HG03135 (cell line): ENCODE measurements at regions not wholly inside any gene's neighbourhood (a gene's known extent, or its start where the extent isn't known, plus 50 kb on each side); places are given as distances from the start of the nearest gene placed in this dataset.
"Not testable (repeated sequence)": the region's sequence is repeated elsewhere in the genome, so short reads cannot be mapped to it uniquely, and the experiment has no call there.

Source experiments
- ATAC-seq: cut with Tn5 transposase; IDR thresholded peaks from one replicate; pipeline ENCODE4 v1.9.1; 2021; ENCODE audit warnings: mild to moderate bottlenecking, moderate library complexity; ENCODE audit not compliant: unreplicated experiment

DNA sequence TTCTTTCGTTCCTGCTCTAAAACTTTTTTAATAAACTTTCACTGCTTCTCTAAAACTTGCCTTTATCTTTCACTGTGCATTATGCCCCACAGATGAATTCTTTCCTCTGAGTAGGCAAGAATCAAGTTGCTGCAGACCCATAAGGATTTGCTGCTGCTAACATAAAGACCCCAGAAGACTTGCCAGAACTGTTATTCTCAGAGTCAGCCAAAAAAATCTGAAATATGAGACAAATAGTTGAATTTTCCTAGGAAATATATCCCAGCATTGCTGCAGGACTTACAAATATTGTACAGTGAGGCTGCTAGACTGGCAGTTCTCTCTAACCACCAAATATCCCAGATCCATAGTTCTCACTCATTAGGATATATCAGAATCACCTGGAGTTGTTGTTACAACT, 349.1 kb upstream of the FLRT2 start:
- no peak for ATAC-seq

DNA sequence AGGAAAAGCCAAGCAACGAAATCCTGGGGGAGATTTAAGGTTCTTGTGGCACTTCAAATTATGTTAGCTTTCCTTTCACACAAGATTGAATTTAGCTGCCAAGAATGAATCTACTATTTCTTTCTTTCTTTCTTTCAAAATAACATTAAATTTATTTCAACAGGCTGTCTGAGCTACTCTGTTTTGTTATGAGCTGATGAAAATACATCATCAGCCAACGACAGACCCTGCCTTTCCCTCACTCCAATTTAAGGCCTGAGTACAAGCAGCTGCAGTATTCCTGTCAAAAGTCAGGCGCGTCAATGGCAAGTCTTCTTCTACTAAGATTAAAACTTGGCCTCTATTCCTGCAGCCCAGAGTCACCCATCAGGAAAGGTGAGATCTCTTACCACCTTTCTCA, 347.7 kb upstream of the FLRT2 start:
- no peak for ATAC-seq

DNA sequence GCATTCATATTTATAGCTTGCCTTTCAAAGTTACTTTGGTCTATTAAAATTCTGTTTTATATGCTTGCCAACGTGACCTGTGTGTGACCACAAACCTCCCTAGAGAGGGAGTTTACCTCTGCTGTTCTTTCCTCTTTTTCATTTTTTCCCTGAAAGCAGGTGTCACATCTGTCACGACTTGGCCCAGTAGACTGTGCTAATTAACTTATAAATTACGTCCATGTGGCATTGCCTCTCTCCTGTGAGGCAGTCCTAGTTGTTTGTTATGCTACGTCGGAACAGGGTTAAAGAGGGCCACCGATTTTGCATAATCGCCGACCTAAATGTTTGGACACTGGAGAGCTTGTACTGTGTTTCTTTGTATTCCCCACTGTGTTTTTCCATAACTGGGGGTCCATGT, 343.9 kb upstream of the FLRT2 start:
- ATAC-seq, result no peak

DNA sequence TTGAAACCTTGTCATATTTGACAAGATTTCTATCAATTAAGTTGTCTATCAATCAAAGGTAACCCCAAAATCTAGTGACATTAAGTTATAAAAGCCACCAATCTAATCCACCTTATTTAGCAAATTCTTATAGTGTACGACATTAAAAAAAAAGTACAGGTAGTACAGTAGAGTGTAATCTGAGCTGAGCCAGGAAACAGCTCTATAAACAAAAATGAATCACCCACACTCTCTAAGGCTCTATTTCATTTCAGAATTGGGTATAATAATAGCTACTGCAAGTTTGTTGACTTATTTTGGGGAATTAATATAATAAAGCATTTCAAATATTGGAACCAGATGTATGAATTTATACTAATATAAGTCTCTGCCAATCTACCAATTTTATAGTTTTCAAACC, 342.4 kb upstream of the FLRT2 start:
- no peak for ATAC-seq

DNA sequence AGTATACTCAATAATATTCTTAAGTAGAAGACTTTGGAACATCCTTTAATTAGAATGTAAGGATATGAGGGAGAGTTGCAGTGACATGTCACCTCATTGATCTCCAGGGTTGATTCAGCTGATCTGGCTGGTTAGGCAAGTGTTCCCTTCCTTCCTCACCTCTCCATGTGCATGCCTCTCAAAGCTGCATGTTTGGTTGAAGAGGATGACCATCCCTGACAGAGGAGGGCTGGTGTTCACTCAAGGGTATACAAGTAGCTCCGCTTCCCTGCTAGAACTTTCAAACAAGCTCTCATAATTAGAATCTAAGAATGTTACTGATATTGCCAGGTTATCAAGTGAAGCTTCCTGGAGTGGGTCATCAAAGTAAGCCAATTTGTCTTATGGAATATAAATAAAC, 341.1 kb upstream of the FLRT2 start:
- ATAC-seq, result no peak

DNA sequence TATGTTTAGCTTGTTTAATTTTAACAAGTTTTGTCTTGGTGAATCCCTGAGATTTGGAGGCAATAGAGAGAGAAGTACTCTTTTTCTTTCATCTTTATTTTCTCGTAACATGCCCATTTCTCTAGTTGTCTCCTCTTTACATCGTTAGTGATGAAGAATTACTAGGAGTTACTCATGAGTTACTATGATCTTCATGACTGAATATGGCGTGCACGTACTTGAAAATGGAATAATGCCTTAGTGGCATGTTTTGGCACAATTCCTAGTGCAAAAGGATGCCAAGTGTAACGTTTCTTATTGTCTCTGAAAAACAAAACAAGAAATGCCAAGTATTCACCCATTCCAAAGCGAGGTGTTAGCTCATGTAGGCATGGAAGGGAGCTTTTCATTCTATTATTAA, 340.7 kb upstream of the FLRT2 start:
- ATAC-seq, result not testable (repeated sequence)

DNA sequence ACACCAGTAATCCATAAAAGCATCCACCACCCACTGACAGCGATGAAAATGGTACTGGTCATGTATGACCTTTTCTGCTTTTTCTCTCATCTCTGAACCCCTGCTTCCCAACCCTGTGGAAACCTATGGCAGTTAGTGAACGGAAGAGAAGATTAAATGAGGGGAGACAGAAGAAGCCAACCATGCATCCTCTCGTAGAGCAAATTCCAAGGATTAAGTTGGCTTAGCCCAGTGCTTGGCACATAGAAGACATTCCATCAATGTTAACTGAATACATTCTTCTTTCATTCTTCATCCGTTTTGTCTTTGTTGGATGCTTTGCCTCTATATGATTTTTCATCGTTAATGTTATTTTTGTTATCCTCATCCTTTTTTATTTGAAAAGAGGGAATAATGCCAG, 339.7 kb upstream of the FLRT2 start:
- no peak for ATAC-seq

DNA sequence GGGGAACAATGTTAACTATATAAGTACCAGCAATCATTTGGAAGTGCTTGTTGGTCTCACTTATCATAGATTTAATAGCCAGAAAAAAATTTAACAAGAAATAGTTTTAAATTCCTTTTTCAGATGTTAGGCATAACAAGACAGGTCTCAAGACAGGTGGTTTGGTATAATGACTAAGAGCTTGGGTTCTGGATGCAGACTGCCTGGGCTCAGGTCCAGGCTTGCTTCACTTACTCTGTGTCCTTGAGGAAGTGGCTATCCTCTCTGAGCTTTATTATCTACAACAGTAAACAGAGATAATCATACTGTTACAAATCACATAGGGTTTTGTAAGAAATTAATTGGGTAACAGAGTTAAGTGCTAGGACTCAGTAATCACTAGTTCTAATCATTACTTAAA, 338.0 kb upstream of the FLRT2 start:
- no peak for ATAC-seq

DNA sequence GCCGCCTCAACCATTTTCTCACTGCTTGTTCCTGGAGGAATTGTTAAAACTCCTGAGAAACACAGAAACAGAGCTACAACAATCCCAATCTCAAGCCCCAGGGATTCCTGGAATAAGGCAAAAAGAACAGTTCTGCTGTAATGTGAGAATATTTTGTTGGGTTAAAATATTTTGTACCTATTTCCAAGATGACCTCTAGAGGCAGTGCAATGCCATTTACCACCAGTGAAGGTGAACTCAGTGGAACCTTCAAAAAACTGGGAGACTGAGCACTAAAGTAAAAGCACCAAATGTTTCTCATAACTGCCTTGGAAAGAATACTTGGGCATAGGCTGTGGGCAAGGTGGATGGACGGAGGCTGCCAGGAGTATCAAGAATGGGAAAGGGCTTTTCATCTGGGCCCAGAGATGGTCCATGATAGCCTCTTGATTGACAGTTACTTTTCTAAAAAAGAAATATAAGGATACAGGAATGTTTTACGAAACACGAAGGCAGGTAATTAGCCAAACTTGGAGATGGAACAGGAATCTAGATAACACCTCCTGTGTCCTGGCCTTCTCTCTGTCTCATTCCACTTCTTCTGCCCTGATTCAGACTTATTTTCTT, 334.0 kb upstream of the FLRT2 start:
- ATAC-seq, result no peak

DNA sequence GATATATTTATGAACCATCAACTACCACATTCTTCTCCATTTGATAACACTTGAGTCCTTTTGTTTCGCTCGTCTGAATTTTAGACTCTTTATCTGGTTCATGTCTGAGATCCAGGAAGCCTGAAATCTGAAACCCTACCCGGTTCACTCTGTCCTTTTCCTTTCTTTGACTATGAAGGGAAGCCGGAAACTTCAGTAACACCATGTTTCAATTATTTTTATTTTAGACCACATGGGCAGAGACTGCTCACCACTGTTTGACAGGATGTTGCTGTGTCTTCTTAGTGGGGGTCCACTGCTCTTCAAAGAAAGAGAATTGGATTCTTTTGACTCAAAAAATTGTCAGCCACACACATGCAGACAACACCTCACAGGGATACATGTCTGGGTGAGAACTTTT, 331.9 kb upstream of the FLRT2 start:
- ATAC-seq, result no peak

DNA sequence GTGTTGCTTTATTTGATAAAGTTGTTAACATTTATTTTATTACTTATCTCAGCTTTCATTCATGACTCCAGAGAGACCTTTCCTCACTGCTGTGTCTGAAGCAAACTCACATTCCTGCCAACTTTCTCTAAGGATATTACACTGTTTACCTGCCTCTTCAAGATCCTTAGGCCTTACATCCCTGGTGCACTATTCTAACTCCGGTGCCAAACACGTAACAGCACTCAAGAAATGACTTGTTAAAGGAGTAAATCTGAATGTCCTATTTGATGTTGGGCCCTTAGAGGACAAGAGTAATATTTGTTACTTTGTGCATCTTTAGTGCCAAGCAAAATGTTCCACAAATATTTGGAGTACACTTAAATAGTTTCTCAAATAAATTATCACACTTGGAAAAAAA, 324.1 kb upstream of the FLRT2 start:
- no peak for ATAC-seq

DNA sequence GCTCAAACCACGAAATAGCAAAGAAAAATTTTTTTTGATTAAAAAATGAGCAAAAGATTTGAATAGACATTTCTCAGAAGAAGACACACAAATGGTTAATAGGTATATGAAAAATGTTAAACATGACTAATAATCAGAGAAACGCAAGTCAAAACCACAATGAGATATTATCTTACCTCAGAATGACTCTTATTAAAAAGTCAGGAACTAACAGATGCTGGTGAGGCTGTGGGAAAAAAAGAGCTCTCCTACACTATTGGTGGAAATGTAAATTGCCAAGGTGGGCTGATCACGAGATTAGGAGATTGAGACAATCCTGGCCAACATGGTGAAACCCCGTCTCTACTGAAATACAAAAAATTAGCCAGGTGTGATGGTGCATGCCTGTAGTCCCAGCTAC, 315.5 kb upstream of the FLRT2 start:
- no peak for ATAC-seq

DNA sequence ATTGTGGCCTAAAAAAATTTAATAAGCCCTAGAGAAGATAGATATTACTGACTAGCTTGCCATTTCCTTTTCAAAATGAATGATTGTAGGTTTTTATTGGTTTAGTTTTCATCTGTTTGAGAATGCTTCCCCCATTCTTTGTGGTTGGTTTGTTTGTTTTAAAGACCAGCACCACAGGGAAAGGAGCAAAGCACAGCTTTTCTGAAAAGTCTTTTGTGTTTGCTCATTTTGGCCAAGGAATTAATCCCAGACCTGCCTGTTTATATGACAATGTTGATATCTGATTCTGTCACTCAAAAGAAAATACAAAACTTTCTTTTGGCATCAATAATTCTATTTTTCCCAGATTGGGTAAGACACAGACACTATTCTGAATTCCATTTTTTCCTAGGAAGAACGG, 312.5 kb upstream of the FLRT2 start:
- no peak for ATAC-seq

DNA sequence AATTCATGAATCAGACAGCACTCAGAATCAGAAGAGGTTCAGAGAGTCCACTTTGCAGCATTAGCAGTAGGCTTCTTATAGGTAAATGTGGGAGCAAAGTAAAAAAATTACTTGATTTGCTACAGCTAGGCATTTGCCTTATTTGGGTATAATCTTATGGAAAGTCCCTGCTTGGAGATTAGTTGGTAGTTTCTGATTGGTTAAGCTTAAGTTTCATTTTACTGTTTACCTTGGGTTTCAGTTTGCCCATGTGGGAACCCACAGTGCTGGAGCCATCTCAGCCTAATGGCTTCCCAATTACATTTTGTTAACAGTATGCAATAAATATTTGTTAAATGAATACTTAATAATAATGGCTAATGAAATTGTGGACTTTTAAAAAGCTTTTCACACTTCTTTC, 311.0 kb upstream of the FLRT2 start:
- ATAC-seq, result no peak

DNA sequence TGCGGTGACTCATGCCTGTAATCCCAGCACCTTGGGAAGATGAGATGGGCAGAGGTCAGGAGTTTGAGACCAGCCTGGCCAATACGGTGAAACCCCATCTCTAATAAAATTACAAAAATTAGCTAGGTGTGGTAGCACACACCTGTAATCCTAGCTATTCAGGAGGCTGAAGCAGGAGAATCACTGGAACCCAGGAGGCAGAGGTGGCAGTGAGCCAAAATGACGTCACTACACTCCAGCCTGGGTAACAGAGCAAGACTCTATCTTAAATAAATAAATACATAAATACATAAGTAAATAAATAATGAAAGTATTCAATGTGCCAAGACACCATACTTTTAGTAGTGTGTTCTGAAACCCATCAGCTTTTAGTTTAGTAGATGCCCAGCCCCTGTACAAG, 308.1 kb upstream of the FLRT2 start:
- no peak for ATAC-seq

DNA sequence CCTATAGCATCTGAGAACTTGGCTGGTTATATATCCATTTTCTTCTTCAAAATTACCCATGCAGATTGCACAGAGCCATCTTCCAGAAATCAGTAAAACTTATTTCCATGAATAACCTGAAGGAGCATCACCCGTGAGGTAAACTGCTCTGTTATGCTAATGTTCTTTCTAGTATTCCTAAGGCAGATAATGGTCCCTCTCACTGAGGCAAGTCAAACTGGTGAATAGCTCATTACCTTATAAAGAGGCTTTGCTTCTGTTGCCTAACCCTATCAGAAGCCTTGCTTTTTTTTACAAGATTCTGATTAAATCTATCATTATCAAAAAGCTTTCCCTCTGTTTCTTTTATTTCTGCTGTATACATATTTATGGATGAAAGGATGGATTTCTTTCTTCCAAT, 307.6 kb upstream of the FLRT2 start:
- ATAC-seq, result no peak

DNA sequence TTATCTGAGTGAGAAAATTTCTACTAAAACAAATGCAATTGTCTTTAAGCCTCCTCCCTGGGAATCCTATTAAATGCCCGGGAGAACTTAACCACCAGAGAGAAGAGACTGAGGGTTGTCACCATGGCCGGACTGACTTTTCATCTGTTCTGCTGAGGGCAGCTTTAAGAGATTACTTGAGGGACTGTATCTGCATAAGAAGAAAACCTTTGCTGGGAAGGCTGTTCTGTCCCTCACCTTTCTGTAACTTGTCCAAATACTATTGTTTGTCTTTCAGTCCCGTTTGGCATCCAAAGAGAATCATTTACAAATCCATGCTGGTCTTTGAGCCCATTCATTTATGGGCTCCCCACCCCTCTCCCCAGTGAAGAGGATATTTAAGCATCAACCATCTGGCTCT, 306.3 kb upstream of the FLRT2 start:
- no peak for ATAC-seq

DNA sequence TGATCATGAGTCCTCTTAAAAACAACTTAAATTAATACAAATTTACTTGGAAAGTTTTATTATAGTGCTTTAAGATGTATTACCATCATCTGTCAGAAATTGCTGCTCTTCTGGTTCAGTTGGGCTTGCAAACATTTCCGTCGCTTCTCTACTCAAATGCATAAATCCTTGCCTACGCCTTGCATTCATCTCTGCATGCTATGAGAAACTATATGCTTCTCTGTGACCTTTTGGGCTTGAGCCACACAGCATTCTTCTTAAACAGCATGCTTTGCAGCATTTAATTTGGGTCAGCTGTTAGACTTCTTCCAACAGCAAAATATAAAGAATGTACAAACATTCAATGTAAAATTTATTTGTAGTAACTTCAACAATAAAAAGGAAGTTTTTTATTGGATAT, 305.7 kb upstream of the FLRT2 start:
- no peak for ATAC-seq

DNA sequence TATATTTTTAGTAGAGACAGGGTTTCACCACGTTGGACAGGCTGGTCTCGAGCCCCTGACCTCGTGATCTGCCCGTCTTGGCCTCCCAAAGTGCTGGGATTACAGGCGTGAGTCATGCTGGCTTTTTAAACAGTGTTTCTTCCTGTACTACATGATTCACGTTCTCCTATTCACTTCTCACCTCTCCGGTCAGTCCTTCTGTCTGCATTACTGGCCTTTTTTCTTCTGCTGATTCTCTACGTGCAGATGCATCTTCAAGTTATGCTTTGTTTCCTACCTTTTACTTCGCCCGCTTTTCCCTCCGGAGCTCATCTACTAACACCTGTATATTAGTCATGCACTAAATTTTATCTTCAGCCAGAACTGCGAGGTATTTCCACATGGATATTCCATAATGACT, 296.2 kb upstream of the FLRT2 start:
- no peak for ATAC-seq

DNA sequence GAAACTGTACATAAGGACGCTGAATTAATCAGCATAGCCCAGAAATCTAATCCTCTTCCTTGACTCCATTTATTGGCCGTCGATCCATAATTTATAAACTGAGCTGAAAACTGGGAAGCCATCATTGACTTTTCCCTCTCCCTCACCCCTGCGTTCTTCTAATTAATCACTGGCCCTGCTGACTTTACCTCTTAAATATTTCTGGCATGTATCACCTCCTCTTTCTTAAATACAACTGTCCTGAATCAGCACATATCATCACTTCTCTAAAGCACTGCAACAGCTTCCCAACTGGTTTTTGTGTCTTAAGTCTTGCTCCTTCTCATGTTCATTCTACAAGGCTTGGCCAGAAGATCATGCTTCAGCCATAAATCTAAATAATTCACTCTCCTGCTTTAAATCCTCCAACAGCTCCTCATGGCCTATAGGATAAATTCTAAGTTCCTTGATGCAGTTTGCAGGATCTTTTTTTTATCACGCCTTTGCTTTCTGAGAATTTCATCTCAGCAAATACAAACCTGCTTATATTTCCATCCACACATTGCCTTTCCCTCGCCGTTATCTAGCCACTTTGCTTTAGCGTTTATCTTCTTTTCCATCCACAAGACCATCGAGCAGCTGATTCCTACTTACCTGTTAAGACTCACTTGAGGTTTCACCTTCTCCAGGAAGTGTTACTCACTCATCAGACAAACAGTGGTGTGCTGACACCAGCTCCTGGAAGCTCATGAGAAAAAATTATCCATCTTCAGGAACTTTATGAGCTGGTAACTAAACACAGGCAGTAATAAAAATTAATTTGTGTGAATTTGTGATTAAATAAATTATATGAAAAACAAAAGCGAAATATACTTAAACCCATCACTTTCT, 295.6 kb upstream of the FLRT2 start:
- ATAC-seq, result no peak

DNA sequence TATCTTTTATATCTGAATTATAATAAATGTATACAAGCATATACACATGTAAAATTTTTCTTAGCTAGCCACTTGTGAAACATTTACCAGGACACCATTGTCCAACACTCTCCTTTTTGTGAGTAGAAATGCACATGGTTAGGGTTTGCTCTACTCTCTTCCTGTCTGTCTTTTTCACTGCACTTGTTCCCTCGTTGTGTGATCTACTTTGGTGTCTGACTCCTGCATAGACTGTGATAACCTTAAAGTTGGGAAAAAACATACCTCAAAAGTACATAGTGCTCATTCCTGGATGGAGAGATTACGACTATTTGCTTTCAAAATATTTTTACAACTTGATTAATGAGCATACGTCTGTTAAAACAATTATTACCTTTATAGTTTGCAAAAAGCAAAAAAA, 294.1 kb upstream of the FLRT2 start:
- no peak for ATAC-seq

DNA sequence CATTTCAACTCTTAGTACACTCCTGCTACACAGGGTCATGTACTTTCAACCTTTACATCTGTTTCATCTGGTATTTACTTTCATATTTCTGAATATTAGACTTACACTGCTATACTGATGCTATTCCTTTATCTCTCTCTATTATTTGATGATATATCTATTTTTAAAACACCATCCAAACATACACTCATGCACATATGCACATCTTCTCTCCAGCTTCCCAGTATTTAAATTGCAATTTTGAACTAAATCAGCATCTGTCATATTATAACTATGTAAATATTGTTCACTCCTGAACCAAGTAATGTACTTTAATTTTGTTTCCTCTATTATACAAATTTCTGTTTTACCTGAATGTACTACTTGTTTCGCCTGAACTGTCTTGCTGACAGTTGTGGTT, 293.6 kb upstream of the FLRT2 start:
- ATAC-seq, result no peak

DNA sequence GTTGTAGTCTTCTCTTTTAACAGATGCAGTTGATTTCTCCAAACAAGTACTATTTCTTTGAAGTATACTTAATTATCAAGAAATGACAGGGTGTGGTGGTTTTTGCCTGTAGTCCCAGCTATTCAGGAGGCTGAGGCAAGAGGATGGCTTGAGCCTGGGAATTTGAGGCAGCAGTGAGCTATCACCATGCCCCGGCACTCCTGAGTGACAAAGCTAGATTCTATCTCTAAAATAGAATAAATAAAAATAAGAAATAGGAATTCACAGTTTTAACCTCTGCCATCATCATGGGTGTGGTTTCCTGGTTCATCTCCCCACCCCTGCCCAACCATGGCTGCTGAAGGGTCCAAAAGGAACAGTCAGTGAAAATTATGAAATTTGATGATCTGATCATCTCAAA, 290.2 kb upstream of the FLRT2 start:
- ATAC-seq, result no peak
